GM11168 (cell line): ENCODE measurements at regions not wholly inside any gene's neighbourhood (a gene's known extent, or its start where the extent isn't known, plus 50 kb on each side); places are given as distances from the start of the nearest gene placed in this dataset.
"Not testable (repeated sequence)": the region's sequence is repeated elsewhere in the genome, so short reads cannot be mapped to it uniquely, and the experiment has no call there.

Experiments
- in situ Hi-C: fragments of 300-500 bp; cut with MboI; formaldehyde crosslinking; loops from one replicate; pipeline ENCODE4 v1.12.0; 2022; ENCODE audit warnings: low sequenced_read_pairs; ENCODE audit not compliant: unreplicated experiment

DNA sequence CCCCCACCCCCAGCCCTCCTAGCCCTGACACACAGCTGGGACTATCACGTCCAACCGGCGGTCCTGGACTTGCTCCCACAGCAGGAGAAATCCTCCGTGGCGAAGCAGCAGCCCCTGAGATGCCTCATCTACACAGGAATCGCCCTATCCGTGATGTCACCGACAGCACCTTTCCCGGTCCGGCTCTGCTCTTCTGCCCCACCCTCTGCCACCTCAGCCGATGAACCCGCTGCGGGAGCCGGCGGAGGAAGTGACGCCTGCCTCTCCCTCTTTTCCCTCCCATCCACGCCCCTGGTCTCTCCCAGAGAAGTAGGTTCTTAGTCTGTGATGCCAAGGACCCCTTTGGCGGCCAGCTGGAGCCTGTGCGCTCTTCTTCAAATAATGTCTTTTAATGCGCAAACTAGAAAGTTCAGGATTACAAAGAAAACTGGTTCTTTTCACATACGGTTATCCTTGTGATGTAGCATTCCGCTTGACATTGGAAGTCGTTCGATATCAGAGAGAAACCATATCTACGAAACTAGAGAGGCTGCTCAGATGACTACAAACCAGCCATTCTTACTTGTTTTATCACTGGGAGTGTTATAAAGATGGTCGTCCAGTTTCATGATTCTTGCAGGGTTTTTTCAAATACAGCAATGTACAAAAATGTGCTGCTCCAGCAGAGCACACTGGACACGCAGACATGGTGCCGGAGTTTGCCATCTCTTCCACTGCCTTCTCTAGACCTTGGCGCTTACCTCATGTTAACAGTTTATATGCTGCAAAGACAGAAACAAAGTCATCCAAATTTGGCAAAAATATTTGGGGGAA, 120.3 kb downstream of the PPIAL4G start:
- in situ Hi-C loops = loop anchor here (25.0 kb wide), 1 partner anchor 174 kb away; no protein-coding TSS in a partner anchor

DNA sequence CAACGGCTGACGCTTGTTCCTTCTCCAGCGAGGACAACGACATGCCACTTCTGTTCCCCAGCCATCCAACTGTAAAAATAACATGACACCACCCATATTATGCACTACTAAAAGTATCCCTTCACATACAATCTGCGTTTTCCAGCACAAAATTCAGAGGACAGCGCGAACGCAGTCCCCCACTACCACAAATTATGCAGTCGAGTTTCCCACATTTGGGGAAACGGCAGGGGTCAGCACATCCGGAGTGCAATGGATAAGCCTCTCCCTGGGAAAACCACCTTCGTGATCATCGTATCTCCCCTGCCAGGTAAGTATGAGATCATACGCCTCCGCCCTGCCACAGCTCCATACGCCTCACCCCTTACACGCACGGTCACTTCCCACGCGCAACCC, 120.9 kb downstream of the PPIAL4G start:
- in situ Hi-C loops = loop anchor here (25.0 kb wide), 1 partner anchor 175 kb away; no protein-coding TSS in a partner anchor

DNA sequence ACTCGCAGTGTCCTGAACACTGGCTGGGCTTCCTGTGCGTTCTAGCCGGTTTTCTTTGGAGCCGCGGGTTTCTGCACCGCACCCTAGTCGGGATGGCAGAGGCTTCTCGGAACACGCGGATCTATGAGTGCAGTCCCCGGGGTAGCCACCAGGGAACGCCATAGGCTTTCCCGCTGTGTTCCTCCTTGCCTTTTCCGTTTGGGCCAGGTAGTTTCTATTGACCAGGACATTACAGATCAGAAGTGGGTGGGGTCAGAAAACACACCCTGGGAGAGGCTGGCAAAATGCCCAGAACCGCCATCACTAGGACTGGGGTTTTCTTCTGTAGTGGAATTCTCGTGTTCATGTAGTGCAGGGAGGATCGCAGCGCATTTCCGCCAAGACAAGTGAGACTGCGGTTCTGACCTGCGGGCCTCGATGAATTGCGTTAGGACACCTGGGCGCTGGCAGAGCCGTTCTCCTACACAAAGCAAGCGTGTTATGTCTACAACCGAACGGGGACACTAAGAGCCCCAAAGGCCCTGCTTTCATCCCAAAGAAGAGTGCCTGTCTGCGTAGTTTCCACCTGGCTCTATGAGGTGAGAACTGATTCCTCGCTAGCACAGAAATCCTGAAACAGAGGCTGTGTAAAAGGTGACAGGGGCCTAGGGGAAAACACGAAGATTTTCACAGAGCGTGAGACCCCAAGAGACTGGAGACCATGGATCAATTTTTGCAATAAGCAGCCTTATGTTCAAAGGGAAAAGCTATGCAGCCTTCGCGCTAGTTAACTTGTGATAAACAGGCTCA, 121.5 kb downstream of the PPIAL4G start:
- in situ Hi-C loops = loop anchor here (25.0 kb wide), 1 partner anchor 176 kb away; no protein-coding TSS in a partner anchor

DNA sequence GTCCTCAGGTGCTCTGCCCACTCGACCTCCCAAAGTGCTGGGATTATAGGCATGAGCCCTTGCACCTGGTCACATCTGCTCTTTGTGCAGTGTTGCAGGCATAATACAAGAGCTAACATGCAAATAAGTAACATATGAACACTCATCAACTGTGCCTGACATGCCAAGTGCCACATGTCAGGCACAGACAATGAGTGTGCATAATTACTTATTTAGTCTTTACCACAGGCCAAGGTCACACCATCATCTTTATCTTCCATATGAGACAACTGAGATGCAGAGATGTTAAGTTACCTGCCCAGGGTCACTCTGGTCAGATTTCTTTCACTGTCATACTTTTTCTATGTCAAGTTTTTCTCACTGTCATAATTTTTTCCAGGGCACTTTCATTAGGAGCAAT, 126.1 kb downstream of the PPIAL4G start:
- in situ Hi-C loops = loop anchor here (25.0 kb wide), 1 partner anchor 180 kb away; no protein-coding TSS in a partner anchor

DNA sequence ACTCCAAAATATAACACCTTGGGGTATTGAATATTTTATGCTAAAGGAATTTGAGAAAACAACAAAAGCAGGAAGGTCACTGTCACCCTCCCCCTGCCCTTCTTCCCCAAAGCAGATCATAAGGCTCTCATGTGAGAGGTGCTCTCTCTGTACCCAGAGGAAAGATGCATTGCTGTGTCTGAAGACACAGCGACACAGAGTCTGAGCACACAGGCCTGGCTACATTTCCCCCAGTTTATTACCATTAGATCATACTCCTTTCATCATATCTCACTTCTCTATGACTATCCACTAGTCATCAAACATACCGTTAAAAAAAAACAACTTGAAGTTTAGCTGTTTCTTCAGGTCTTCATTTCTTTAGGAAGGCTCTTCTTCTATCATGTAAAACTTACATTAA, 127.1 kb downstream of the PPIAL4G start:
- in situ Hi-C loops = loop anchor here (25.0 kb wide), 1 partner anchor 181 kb away; no protein-coding TSS in a partner anchor

DNA sequence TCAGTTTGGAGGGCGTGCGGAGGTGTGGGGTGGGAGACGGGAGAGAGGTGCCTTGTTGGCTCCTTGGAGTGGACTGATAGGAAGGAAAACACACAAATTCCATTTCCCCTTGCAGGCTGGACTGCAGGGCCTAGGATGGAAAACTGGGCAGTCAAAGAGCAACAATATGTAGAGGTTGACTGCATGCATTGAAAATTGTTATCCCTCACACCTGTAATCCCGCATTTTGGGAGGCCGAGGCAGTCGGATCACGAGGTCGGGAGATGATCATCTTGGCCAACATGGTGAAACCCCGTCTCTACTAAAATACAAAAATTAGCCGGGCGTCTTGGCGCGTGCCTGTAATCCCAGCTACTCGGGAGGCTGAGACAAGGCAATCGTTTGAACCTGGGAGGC, 128.2 kb downstream of the PPIAL4G start:
- in situ Hi-C loops = loop anchor here (25.0 kb wide), 1 partner anchor 182 kb away; no protein-coding TSS in a partner anchor

DNA sequence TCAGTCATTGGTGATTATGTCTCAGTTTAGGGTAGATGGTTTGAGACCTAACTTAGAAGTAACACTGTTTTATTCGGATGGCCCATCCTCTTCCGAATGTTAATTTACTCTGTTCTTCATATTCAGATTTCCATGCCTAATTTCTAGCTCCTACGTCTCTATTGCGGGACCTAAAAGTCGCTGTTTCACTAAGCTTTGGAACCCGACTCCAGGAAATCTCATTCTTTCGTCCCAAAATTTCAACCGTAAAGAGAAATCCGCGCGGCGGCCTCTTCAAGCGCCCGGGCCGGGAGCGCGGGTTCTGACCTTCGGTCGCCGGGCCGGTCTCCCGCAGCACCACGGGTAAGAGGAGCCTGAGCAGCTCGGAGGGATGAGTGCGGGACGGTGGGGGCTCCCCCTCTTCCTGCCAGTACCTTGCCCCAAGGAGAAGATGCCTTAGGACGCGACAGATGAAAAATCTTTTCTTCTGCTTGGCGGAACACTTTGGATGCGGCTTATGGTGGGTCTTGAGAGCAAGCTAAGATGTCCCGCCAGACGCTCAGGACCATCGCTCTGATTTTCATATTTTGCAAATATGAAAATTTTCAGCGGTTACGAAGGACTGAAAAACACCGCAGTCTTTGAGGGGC, 128.7 kb downstream of the PPIAL4G start:
- in situ Hi-C loops = loop anchor here (25.0 kb wide), 1 partner anchor 183 kb away; no protein-coding TSS in a partner anchor

DNA sequence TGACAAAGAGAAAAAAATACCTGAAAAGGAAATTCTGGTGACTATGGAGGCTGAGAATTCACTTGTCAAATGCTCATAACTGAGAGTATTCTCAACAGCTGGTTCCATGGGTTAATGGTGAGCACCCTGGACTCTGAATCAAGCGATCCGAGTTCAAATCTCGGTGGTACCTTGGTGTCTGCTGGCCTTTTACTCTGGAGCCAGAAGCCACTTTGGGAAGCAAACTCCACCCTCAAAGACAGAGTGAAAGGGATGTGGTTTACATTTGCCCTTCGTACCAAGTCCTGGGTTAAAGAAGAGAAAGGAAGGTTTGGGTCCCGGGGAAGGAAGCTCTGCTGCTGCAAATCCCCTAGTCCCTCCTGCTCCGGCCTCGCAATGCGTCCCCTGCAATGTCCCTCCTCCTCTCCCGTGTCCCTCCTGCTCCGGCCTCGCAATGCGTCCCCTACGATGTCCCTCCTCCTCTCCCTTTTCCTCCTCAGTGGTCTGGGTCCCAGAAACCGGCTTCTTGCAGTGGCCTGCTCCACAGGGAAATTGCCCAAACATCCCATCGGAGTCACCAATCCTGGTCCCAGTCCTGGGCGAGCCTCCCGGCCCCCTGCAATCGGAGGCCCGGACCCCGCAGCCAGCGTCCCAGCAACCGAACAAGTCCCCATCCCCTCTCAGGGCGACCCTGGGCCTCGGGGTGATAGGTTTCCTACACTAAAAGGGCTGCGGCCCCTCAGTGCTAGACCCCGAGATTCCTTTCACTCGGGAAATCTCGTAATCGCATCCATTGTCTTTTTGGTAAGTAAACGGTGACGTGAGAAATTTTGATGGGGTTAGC, 129.4 kb downstream of the PPIAL4G start:
- in situ Hi-C loops = loop anchor here (25.0 kb wide), 1 partner anchor 184 kb away; no protein-coding TSS in a partner anchor

DNA sequence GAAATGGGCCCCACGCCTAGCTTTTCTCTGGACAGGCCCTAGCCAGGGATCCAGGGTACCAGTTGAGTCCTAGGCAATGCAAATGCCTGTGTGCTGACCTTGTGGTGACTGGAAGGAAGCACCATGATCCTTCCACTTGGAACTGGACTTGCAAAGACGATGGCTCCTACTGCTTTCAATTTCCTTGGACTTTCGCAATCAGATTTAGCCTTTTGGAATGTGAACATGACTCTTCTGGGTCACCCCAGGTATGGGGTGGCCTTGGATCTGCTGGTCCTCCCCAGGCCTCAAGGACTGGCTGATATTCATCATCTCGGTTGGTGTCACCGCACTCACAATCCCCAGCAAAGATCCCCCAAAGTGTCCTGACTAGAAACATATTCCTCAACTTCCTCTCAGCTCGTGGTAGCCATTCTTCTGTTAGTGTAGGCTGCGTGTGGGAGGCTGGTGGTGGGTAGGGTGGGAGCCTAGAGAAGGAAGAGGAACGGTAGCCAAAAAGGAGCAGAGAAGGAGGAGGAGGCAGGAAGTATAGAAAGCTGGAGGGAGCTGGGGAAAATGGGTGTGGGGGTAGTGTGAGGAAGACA, 130.5 kb downstream of the PPIAL4G start:
- in situ Hi-C loops = loop anchor here (25.0 kb wide), 1 partner anchor 185 kb away; no protein-coding TSS in a partner anchor

DNA sequence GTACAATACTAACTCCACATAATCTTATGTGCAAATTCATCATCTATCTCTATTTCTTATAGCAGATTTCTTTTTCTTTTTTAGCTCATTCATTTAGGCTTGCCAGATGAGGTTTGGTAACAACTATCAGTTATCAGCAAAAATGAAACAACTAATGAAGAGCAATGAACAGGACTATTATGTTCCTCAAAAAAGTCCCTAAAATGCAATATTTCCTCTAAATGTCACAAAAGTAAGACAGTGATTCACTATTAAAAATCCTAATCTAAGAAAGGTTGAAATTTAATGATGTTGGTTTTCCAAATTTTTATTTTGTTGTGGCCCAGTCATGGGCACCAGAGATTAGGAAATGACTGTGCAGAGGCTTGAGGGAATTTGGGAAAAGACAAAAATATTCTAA, 135.3 kb downstream of the PPIAL4G start:
- in situ Hi-C loops = no loop called here

DNA sequence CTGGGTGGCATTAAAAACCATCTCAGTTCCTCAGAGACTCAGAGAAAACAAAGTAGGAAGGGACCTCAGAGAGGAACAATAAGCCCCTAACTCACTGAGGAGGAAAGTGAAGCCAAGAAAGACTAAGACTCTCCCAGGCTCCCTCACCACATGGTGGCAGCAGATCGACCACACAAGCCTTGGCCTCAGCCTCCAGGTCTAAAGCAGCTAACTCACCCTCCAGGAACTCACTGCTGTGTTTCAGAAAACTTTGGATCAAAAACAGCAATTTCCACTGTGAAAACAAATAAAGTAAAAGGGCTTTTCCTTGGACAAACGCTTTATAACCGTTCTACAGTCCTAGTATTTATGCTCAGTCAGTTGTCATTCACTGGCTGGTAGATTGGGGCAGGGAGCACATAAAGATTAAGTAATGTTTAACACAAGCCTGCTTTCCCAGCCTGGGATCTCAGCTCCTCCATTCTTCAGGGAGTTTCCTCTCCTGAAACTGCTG, 137.4 kb downstream of the PPIAL4G start:
- in situ Hi-C loops = not testable (repeated sequence)

DNA sequence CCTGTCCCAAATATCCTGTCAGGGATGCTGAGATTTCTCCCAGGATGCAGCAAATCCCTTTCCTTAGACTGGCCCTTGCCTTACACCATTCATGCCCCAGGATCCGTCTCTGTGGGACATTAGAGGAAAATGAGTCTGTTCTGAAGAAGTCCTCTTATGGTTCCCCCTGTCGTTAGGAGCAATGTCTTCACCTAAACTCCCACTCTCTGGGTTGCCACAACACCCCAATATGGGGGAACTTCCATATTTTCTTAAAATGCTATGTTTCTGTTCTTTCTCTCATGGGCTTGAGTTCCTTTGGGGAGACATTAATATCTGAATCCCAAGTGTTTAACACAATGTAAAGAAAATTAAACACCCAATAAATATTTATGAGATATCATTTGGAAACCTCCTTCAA, 138.5 kb downstream of the PPIAL4G start:
- in situ Hi-C loops = not testable (repeated sequence)

DNA sequence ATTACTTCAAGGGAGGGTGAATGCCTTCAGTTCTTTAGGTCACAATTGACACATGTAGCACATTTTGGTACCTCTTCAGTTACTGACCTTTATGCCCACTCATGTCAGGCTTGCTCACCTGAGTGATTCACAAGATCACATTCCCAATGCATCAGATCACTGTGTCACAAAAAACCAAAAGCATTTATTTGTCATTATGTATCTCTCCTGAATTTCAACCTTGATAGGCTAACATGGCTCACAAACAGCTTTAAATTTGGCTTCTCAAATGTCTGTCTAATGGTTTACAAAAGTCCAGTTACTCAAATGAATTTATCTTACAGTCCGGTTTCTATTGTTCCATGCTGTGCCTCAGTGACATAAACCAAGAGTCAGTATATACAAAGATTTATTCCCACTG, 141.4 kb downstream of the PPIAL4G start:
- in situ Hi-C loops = not testable (repeated sequence)

DNA sequence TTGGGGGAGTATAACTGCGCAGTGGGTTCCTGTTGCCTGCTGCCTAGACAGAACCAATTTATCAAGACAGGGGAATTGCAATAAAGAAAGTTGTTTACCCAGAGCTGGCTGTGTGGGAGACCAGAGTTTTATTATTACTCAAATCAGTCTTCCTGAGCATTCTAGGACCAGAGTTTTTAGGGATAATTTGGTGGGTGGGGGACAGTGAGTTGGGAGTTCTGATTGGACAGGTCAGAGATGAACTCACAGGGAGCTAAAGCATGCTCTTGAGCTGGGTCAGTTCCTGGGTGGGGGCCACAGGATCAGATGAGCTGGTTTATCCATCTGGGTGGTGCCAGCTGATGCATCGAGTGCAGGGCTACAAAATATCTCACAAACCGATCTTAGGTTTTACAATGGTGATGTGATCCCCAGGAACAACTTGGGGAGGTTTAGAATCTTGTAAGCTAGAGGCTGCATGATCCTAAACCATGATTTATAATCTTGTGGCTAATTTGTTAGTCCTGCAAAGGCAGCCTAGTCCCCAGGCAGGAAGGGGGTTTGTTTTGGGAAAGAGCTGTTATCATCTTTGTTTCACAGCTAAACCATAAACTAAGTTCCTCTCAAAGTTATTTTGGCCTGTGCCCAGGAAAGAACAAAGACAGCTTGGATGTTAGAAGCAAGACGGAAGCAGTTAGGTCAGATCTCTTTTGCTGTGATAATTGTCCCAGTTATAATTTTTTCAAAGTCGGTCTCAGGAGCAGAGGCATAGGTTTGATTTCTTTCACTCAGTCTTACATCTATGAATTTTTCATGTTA, 146.8 kb downstream of the PPIAL4G start:
- in situ Hi-C loops = not testable (repeated sequence)

DNA sequence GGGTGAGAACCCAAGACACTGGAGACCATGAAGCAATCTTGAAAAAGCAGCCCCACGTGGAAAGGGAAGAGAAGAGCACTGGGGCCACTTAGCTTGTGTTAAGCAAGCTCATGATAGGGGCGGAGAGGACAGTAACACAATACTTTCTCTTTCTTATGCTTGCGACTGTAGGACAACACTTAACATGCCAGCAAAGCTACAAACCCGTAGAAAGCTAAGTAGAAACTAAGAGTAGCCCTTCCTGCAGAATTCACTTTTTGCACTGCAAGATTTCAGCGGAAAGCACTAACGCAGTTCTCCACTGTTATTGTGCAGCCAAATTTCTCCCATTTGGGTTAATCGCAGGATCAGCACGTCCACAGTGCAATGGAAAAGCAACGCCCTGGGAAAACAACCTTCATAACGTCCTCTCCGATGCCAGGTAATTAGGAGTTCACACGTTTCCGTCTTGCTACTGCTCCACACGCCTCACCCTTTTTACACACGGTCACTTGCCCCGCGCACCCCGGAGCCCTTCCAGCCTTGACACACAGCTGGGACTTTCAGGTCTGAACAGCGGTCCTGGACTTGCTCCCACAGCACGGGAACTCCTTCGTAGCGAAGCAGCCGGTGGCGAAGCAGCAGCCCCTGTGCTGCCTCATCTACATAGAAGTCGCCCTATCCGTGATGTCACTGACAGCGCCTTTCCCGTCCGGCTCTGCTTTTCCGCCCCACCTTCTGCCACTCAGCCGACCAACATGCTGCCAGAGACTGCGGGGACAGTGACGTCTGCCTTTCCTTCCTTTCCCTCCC, 148.6 kb downstream of the PPIAL4G start:
- in situ Hi-C loops = no loop called here

DNA sequence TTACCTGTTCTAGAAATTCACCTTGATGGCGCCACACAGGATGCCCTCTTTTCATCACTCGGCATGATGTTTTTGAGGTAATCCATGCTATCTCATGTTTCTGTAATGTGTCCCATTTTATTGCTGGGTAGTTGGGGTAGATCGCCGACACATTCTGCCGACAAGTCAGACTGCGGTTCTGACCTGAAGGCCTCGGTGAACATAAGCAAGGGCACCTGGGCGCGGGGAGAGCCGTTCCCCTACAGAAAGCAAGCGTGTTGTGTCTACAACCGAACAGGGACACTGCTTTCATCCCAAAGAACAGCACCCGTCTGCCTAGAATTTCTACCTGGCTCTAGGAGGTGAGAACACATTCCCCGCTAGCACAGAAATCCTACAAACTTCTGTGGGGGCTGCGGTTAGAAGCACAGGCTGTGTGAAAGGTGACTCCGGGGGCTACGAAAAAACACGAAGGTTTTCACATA, 149.2 kb downstream of the PPIAL4G start:
- in situ Hi-C loops = no loop called here

DNA sequence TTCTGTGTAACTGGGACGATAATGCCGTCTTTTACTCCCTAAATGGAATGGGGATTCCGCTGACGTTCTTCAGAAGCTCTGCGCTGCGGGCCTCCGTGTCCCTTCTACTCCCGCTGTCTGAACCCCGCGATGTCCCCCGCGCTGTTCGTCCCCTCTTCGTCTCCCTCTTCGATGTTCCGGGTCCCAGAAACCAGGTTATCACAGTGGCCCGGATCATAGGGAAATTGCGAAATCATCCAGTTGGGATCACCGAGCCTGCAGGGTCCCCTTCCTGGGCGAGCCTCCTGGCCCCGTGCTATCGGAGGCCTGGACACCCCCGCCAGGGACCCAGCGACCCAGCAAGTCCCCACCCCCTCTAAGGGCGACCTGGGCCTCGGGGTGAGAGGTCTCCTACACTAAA, 154.2 kb downstream of the PPIAL4G start:
- in situ Hi-C loops = no loop called here
